ENCODE measurements at regions not wholly inside any gene's neighbourhood (a gene's known extent, or its start where the extent isn't known, plus 50 kb on each side); places are given as distances from the start of the nearest gene placed in this dataset.
A peak's percentile ranks its signal among the peaks of the same experiment; 100 is the strongest.

DNA sequence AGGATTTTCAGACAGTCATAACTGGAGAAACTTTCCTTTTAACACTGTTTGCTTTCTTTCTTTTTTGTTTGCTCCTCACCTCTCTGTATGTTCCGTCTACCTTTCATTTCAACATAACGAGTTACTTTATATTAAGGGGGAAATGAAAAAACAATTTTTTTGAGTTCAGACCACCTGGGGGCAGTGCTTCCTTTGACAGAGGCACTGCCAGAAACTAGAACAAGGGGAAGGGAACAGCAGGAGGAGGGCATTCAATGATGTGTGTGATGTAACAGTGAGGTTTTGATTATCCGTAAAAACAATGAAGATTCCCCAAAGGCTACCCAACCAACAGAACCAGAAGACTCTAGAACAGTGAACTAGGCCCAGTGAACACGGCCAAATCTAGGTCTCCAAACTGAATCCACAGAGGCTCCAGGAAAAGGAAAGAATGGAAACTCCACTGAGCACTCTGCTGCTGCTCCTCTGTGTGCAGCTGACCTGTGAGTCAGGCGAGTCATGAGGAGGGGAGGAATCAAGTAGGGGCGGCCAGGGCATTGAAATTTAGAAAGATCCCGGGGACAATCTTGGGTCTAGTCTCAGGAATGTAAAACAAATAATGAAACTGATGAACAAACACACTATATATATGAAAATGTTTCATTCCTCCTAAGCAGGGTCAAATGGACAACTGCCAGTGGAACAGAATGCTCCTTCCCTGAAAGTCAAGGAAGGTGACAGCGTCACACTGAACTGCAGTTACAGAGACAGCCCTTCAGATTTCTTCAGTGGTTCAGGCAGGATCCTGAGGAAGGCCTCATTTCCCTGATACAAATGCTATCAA is 323.5 kb downstream of the DAD1 start:
- Histone ChIP-seq H3K9me3 (no peaks in the 10 kb centered on the region), H3K4me1 (peaks cover 3% of the 10 kb centered on the region), H3K27ac (peak overlapping the region in 1 of 2 donors; percentile 42), H3K36me3 (ENCODE audit: low read depth, missing control alignments) (no peaks in the 10 kb centered on the region), H3K27me3 (no peaks in the 10 kb centered on the region), H3K4me3 (no peak overlapping the region)
- TF ChIP-seq, protein P1, sequence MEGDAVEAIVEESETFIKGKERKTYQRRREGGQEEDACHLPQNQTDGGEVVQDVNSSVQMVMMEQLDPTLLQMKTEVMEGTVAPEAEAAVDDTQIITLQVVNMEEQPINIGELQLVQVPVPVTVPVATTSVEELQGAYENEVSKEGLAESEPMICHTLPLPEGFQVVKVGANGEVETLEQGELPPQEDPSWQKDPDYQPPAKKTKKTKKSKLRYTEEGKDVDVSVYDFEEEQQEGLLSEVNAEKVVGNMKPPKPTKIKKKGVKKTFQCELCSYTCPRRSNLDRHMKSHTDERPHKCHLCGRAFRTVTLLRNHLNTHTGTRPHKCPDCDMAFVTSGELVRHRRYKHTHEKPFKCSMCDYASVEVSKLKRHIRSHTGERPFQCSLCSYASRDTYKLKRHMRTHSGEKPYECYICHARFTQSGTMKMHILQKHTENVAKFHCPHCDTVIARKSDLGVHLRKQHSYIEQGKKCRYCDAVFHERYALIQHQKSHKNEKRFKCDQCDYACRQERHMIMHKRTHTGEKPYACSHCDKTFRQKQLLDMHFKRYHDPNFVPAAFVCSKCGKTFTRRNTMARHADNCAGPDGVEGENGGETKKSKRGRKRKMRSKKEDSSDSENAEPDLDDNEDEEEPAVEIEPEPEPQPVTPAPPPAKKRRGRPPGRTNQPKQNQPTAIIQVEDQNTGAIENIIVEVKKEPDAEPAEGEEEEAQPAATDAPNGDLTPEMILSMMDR (IDR thresholded peaks at IDR 0.05), result no peak
- TF ChIP-seq POLR2A (IDR thresholded peaks at IDR 0.05), result no peak
- no peak for DNase-seq
- WGBS, 2 donors, result 47 to 61% methylated on average over 8 of the region's 8 CpGs
- intact Hi-C loops (cut with DNase I; ENCODE audit: low total_unique reads), result no loop called here

DNA sequence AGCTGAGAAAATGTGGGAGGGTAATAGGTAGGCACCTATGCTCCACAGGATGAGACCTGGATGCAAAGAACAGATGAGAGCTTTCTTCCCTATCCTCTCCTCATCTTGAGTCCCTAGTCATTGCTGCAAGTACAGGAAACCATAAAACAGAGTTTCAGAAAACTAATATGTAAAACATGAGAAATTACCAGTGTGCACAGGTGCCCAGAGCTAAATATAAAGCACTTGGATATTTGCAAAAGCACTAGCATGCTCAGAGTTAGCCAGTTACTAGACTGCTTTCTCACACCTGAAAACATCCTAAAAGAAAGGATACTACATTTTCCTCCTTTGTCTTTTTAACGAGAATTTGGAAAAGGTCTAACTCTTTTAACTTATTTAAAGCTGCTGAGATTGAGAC is 324.3 kb downstream of the DAD1 start:
- WGBS, 2 donors, result 81 to 91% methylated on average over 1 of the region's 1 CpG
- Histone ChIP-seq H3K36me3 (ENCODE audit: low read depth, missing control alignments) (no peaks in the 10 kb centered on the region), H3K9me3 (no peaks in the 10 kb centered on the region), H3K4me1 (peaks cover 3% of the 10 kb centered on the region), H3K27me3 (no peaks in the 10 kb centered on the region), H3K27ac (peak overlapping the region in 1 of 2 donors; percentile 42), H3K4me3 (no peak overlapping the region)
- intact Hi-C loops (cut with DNase I; ENCODE audit: low total_unique reads), result no loop called here
- TF ChIP-seq, protein P1 (IDR thresholded peaks at IDR 0.05), result no peak
- TF ChIP-seq POLR2A (IDR thresholded peaks at IDR 0.05), result no peak
- no peak for DNase-seq

DNA sequence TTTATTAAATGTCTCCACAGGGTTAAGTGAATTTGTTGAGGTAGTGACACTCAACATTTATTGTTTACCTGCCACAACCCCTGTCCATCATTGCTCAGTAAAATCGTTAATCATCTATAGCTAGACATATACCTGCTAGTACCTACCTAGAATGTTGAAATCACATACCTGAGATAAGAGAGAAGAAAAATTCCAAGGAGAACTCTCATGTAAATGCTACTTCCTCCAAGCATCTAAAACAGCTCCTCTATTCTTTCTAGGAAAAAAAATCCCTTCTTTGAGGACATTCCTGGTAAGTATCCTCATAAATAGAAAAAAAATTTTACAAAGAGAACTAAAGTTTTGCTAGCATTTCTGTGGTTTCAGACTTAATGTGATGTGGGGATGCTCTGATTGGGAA is 325.1 kb downstream of the DAD1 start:
- H3K4me3 ChIP-seq, result no peak overlapping the region
- no peaks in the 10 kb centered on the region for H3K36me3 ChIP-seq (ENCODE audit: low read depth, missing control alignments)
- TF ChIP-seq, protein P1 (IDR thresholded peaks at IDR 0.05), result no peak
- TF ChIP-seq POLR2A (IDR thresholded peaks at IDR 0.05), result no peak
- no peak for DNase-seq
- no peak overlapping the region for H3K27ac ChIP-seq
- H3K4me1 ChIP-seq, result peaks cover 3% of the 10 kb centered on the region
- H3K27me3 ChIP-seq, result no peaks in the 10 kb centered on the region
- no peaks in the 10 kb centered on the region for H3K9me3 ChIP-seq
- intact Hi-C loops (cut with DNase I; ENCODE audit: low total_unique reads), result no loop called here
- WGBS, 2 donors, result 80 to 90% methylated on average over 1 of the region's 1 CpG

DNA sequence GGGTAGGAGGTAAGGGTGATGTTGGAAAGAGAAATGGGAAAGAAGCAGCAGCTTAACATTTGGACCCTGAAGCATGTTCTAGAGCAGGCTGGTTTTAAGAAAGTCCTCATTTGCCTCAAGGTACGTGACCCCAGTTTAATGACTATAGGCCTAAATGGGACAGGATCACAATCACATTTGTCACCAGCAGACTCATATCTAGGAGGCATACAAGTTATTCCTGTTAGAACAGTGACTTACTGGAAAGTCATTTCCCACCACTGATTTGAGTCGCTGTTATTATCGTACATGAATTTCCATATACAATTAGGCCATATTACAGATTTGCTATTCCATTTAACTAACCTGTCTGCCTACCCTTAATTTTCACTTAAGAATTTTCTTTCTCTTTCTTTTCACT is 326.1 kb downstream of the DAD1 start:
- peaks cover 3% of the 10 kb centered on the region for H3K4me1 ChIP-seq
- no peak overlapping the region for H3K27ac ChIP-seq
- WGBS, 2 donors, result 94 to 97% methylated on average over 3 of the region's 3 CpGs
- H3K36me3 ChIP-seq (ENCODE audit: low read depth, missing control alignments), result no peaks in the 10 kb centered on the region
- H3K4me3 ChIP-seq, result no peak overlapping the region
- TF ChIP-seq, protein P1 (IDR thresholded peaks at IDR 0.05), result no peak
- TF ChIP-seq POLR2A (IDR thresholded peaks at IDR 0.05), result no peak
- intact Hi-C loops (cut with DNase I; ENCODE audit: low total_unique reads), result no loop called here
- no peaks in the 10 kb centered on the region for H3K9me3 ChIP-seq
- no peaks in the 10 kb centered on the region for H3K27me3 ChIP-seq
- no peak for DNase-seq
